ENCODE measurements at regions not wholly inside any gene's neighbourhood (a gene's known extent, or its start where the extent isn't known, plus 50 kb on each side); places are given as distances from the start of the nearest gene placed in this dataset.

DNA sequence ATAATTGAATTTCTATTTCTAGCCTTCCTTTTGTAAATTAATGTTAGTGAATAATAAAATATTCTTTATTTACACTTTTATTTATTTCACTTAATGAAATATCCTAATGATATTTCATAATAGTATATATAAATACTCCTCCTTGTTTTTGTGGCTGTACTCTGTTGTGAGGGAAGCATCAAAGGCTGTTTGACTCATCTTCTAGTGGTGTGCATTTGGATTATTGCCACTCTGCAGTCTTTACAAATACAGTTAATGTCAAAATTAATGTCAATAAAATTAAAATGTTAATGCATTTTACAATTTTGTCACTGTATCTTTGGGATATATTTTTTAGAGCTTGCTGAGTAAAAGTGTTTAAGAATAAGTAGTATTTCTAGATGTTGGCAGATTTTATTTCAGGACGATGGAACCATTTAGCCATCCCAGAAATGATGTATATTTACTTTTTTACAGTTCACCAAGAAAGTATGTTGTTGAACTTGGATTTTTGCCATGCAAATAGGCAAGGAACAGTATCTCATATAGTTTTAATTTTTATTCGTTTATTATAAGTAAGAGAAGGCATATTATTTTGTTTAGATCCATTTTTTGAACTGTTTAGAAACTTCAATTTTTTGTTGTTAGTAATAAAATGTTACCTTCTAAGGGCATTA, 281.2 kb upstream of the SLITRK6 start:
- TF ChIP-seq TAF1 (IDR thresholded peaks at IDR 0.05; ENCODE audit: low read depth, low read length) (no peak), POLR2A (IDR thresholded peaks at IDR 0.05; ENCODE audit: low read depth, low read length) (no peak), POLR2AphosphoS5 (IDR thresholded peaks at IDR 0.05; ENCODE audit: low read depth, low read length) (no peak), PAX5 (IDR thresholded peaks at IDR 0.05; ENCODE audit: insufficient read depth, low read length, severe bottlenecking) (no peak), SPI1 (IDR thresholded peaks at IDR 0.05; ENCODE audit: low read depth, low read length) (no peak)

All from GM12891 (cell line).